ENCODE measurements at regions not wholly inside any gene's neighbourhood (a gene's known extent, or its start where the extent isn't known, plus 50 kb on each side); places are given as distances from the start of the nearest gene placed in this dataset.

GRCh38 chr7:131967216-131967730 is 410.8 kb upstream of the PODXL start:
- H3K27ac ChIP-seq: no peak overlapping the region
- no peak overlapping the region for H3K4me3 ChIP-seq
- no peak for TF ChIP-seq CTCF (IDR thresholded peaks at IDR 0.05)
- DNase-seq (ENCODE audit: low spot score): no peak

- Histone ChIP-seq H3K4me3 (no peak overlapping the region), H3K27ac (no peak overlapping the region)
- TF ChIP-seq CTCF (IDR thresholded peaks at IDR 0.05): no peak
- no peak for DNase-seq (ENCODE audit: low spot score)
Observed at GRCh38 chr7:131964203-131964602, 407.8 kb upstream of the PODXL start.

- no peak for DNase-seq (ENCODE audit: low spot score)
- Histone ChIP-seq H3K27ac (no peak overlapping the region), H3K4me3 (no peak overlapping the region)
- TF ChIP-seq CTCF (IDR thresholded peaks at IDR 0.05): no peak
Observed at GRCh38 chr7:131961054-131961680, 404.7 kb upstream of the PODXL start.

GRCh38 chr7:131959106-131959812 is 402.8 kb upstream of the PODXL start:
- no peak for TF ChIP-seq CTCF (IDR thresholded peaks at IDR 0.05)
- Histone ChIP-seq H3K4me3 (no peak overlapping the region), H3K27ac (no peak overlapping the region)
- no peak for DNase-seq (ENCODE audit: low spot score)

GRCh38 chr7:131957338-131958020 is 401.1 kb upstream of the PODXL start:
- DNase-seq (ENCODE audit: low spot score): no peak
- no peak overlapping the region for H3K27ac ChIP-seq
- no peak overlapping the region for H3K4me3 ChIP-seq
- no peak for TF ChIP-seq CTCF (IDR thresholded peaks at IDR 0.05)

- DNase-seq (ENCODE audit: low spot score): no peak
- no peak overlapping the region for H3K4me3 ChIP-seq
- no peak overlapping the region for H3K27ac ChIP-seq
- TF ChIP-seq CTCF (IDR thresholded peaks at IDR 0.05): no peak
Observed at GRCh38 chr7:131956864-131957263, 400.4 kb upstream of the PODXL start.

All from coronary artery (tissue), 2 donors.